ENCODE measurements at regions not wholly inside any gene's neighbourhood (a gene's known extent, or its start where the extent isn't known, plus 50 kb on each side); places are given as distances from the start of the nearest gene placed in this dataset.

- no peak overlapping the region for H3K4me3 ChIP-seq (ENCODE audit: low read length in 2 of 2)
These were observed 215.6 kb downstream of the PDCD6IP start for GRCh38 chr3:34013818-34014570.

GRCh38 chr3:34015204-34016142 lies 217.0 kb downstream of the PDCD6IP start:
- DNase-seq, result no peak
- H3K27ac Mint-ChIP-seq, result peak overlapping the region in 1 of 7 donors; percentile 28
- no peak overlapping the region for H3K4me3 Mint-ChIP-seq
- Histone ChIP-seq H3K4me1 (ENCODE audit: insufficient read depth, low read length) (peaks cover 26% of the 10 kb centered on the region), H3K27me3 (ENCODE audit: insufficient read depth, low read length) (no peaks in the 10 kb centered on the region), H3K4me3 (ENCODE audit: low read length in 2 of 2) (no peak overlapping the region), H3K9me3 (ENCODE audit: control insufficient read depth in 1 of 2, low read length in 2 of 2) (no peaks in the 10 kb centered on the region), H3K27ac (ENCODE audit: low read depth, low read length) (no peak overlapping the region), H3K36me3 (ENCODE audit: insufficient read depth, low read length) (no peaks in the 10 kb centered on the region)
- no peaks in the 10 kb centered on the region for H3K36me3 Mint-ChIP-seq
- intact Hi-C loops (cut with micrococcal nuclease), result no loop called here
- peaks cover 17 to 34% (median 21%) of the 10 kb centered on the region in 4 donors for H3K4me1 Mint-ChIP-seq
- no peaks in the 10 kb centered on the region for H3K27me3 Mint-ChIP-seq
- ChIA-PET POLR2A (ENCODE audit: partially characterized antibody) (no interaction called here), CTCF (ENCODE audit: partially characterized antibody) (interaction anchor here (1.3 to 1.8 kb wide), 2 partner anchors 11 to 132 kb away, joined by 4 to 6 read pairs; no protein-coding TSS in a partner anchor)
- no peaks in the 10 kb centered on the region for H3K9me3 Mint-ChIP-seq

More at GRCh38 chr3:34013818-34014570, 215.6 kb downstream of the PDCD6IP start:
- Histone ChIP-seq H3K4me1 (ENCODE audit: insufficient read depth, low read length) (peaks cover 26% of the 10 kb centered on the region), H3K36me3 (ENCODE audit: insufficient read depth, low read length) (no peaks in the 10 kb centered on the region), H3K27ac (ENCODE audit: low read depth, low read length) (no peak overlapping the region), H3K27me3 (ENCODE audit: insufficient read depth, low read length) (no peaks in the 10 kb centered on the region), H3K9me3 (ENCODE audit: control insufficient read depth in 1 of 2, low read length in 2 of 2) (no peaks in the 10 kb centered on the region)
- H3K4me1 Mint-ChIP-seq, result peaks cover 15 to 25% (median 21%) of the 10 kb centered on the region in 4 donors
- no peaks in the 10 kb centered on the region for H3K27me3 Mint-ChIP-seq
- intact Hi-C loops (cut with micrococcal nuclease), result no loop called here
- POLR2A ChIA-PET (ENCODE audit: partially characterized antibody), result no interaction called here
- no peaks in the 10 kb centered on the region for H3K9me3 Mint-ChIP-seq
- H3K4me3 Mint-ChIP-seq, result no peak overlapping the region
- H3K36me3 Mint-ChIP-seq, result no peaks in the 10 kb centered on the region
- no peak overlapping the region for H3K27ac Mint-ChIP-seq
- CTCF ChIA-PET (ENCODE audit: partially characterized antibody), result no interaction called here
- DNase-seq, result no peak

- intact Hi-C loops (cut with micrococcal nuclease), result no loop called here
- Histone ChIP-seq H3K27me3 (ENCODE audit: insufficient read depth, low read length) (no peaks in the 10 kb centered on the region), H3K4me1 (ENCODE audit: insufficient read depth, low read length) (peaks cover 26% of the 10 kb centered on the region), H3K27ac (ENCODE audit: low read depth, low read length) (no peak overlapping the region), H3K9me3 (ENCODE audit: control insufficient read depth in 1 of 2, low read length in 2 of 2) (no peaks in the 10 kb centered on the region), H3K4me3 (ENCODE audit: low read length in 2 of 2) (no peak overlapping the region), H3K36me3 (ENCODE audit: insufficient read depth, low read length) (no peaks in the 10 kb centered on the region)
- ChIA-PET POLR2A (ENCODE audit: partially characterized antibody) (interaction anchor here (0.5 kb wide), 1 partner anchor 1107 kb away, joined by 3 read pairs; no protein-coding TSS in a partner anchor), CTCF (ENCODE audit: partially characterized antibody) (interaction anchor here (0.5 to 1.3 kb wide), 2 partner anchors 13 to 96 kb away, joined by 3 to 4 read pairs; no protein-coding TSS in a partner anchor)
- peak in 4 of 5 donors; percentile 14 to 30 (median 24) for DNase-seq
- no peaks in the 10 kb centered on the region for H3K9me3 Mint-ChIP-seq
- peak overlapping the region; percentile 58 to 89 (median 77) for H3K27ac Mint-ChIP-seq
- peaks cover 17 to 34% (median 23%) of the 10 kb centered on the region in 4 donors for H3K4me1 Mint-ChIP-seq
- H3K36me3 Mint-ChIP-seq, result no peaks in the 10 kb centered on the region
- peak overlapping the region; percentile 32 to 79 (median 64) for H3K4me3 Mint-ChIP-seq
- H3K27me3 Mint-ChIP-seq, result peaks cover 0 to 2% of the 10 kb centered on the region in 2 donors
These were observed 218.6 kb downstream of the PDCD6IP start for GRCh38 chr3:34016925-34017587.

- Histone ChIP-seq H3K9me3 (ENCODE audit: control insufficient read depth in 1 of 2, low read length in 2 of 2) (no peaks in the 10 kb centered on the region), H3K27me3 (ENCODE audit: insufficient read depth, low read length) (no peaks in the 10 kb centered on the region), H3K27ac (ENCODE audit: low read depth, low read length) (no peak overlapping the region), H3K36me3 (ENCODE audit: insufficient read depth, low read length) (no peaks in the 10 kb centered on the region), H3K4me3 (ENCODE audit: low read length in 2 of 2) (no peak overlapping the region), H3K4me1 (ENCODE audit: insufficient read depth, low read length) (peaks cover 26% of the 10 kb centered on the region)
- peaks cover 0 to 2% of the 10 kb centered on the region in 2 donors for H3K27me3 Mint-ChIP-seq
- CTCF ChIA-PET (ENCODE audit: partially characterized antibody), result interaction anchor here (0.7 kb wide), 2 partner anchors 14 to 577 kb away, joined by 3 to 5 read pairs; no protein-coding TSS in a partner anchor
- peaks cover 17 to 34% (median 23%) of the 10 kb centered on the region in 4 donors for H3K4me1 Mint-ChIP-seq
- peak overlapping the region in 5 of 8 donors; percentile 54 to 79 (median 75) for H3K4me3 Mint-ChIP-seq
- DNase-seq, result no peak
- intact Hi-C loops (cut with micrococcal nuclease), result no loop called here
- no peaks in the 10 kb centered on the region for H3K9me3 Mint-ChIP-seq
- no peaks in the 10 kb centered on the region for H3K36me3 Mint-ChIP-seq
- POLR2A ChIA-PET (ENCODE audit: partially characterized antibody), result no interaction called here
- peak overlapping the region in 3 of 7 donors; percentile 27 to 52 (median 39) for H3K27ac Mint-ChIP-seq
These were observed 219.3 kb downstream of the PDCD6IP start for GRCh38 chr3:34017757-34018156.

- Mint-ChIP-seq H3K27me3 (peaks cover 0 to 2% of the 10 kb centered on the region in 2 donors), H3K27ac (no peak overlapping the region), H3K36me3 (no peaks in the 10 kb centered on the region), H3K4me3 (no peak overlapping the region), H3K9me3 (no peaks in the 10 kb centered on the region), H3K4me1 (peaks cover 17 to 34% (median 23%) of the 10 kb centered on the region in 4 donors)
- DNase-seq, result no peak
- no peaks in the 10 kb centered on the region for H3K27me3 ChIP-seq (ENCODE audit: insufficient read depth, low read length)
- POLR2A ChIA-PET (ENCODE audit: partially characterized antibody), result no interaction called here
- H3K9me3 ChIP-seq (ENCODE audit: control insufficient read depth in 1 of 2, low read length in 2 of 2), result no peaks in the 10 kb centered on the region
- intact Hi-C loops (cut with micrococcal nuclease), result no loop called here
- no peaks in the 10 kb centered on the region for H3K36me3 ChIP-seq (ENCODE audit: insufficient read depth, low read length)
- H3K4me3 ChIP-seq (ENCODE audit: low read length in 2 of 2), result no peak overlapping the region
- H3K27ac ChIP-seq (ENCODE audit: low read depth, low read length), result no peak overlapping the region
- CTCF ChIA-PET (ENCODE audit: partially characterized antibody), result no interaction called here
- peaks cover 26% of the 10 kb centered on the region for H3K4me1 ChIP-seq (ENCODE audit: insufficient read depth, low read length)
These were observed 220.7 kb downstream of the PDCD6IP start for GRCh38 chr3:34019158-34019557.

- no peaks in the 10 kb centered on the region for H3K36me3 ChIP-seq (ENCODE audit: insufficient read depth, low read length)
- Mint-ChIP-seq H3K27me3 (peaks cover 0 to 2% of the 10 kb centered on the region in 2 donors), H3K4me1 (peaks cover 17 to 34% (median 22%) of the 10 kb centered on the region in 4 donors)
These were observed 221.7 kb downstream of the PDCD6IP start for GRCh38 chr3:34020170-34020569.

More at GRCh38 chr3:34020170-34020569, 221.7 kb downstream of the PDCD6IP start:
- no peak overlapping the region for H3K4me3 Mint-ChIP-seq
- no peak overlapping the region for H3K27ac ChIP-seq (ENCODE audit: low read depth, low read length)
- H3K4me1 ChIP-seq (ENCODE audit: insufficient read depth, low read length), result peaks cover 26% of the 10 kb centered on the region
- no peak overlapping the region for H3K4me3 ChIP-seq (ENCODE audit: low read length in 2 of 2)
- ChIA-PET CTCF (ENCODE audit: partially characterized antibody) (no interaction called here), POLR2A (ENCODE audit: partially characterized antibody) (no interaction called here)
- no peaks in the 10 kb centered on the region for H3K9me3 Mint-ChIP-seq
- intact Hi-C loops (cut with micrococcal nuclease), result no loop called here
- no peak overlapping the region for H3K27ac Mint-ChIP-seq
- H3K36me3 Mint-ChIP-seq, result no peaks in the 10 kb centered on the region
- no peaks in the 10 kb centered on the region for H3K27me3 ChIP-seq (ENCODE audit: insufficient read depth, low read length)
- DNase-seq, result no peak
- H3K9me3 ChIP-seq (ENCODE audit: control insufficient read depth in 1 of 2, low read length in 2 of 2), result no peaks in the 10 kb centered on the region
